Activated CD4-positive, alpha-beta T cell treated with anti-CD3 and anti-CD28 coated beads for 48 hours (primary cell): ENCODE measurements at regions not wholly inside any gene's neighbourhood (a gene's known extent, or its start where the extent isn't known, plus 50 kb on each side); places are given as distances from the start of the nearest gene placed in this dataset.
"Not testable (repeated sequence)": the region's sequence is repeated elsewhere in the genome, so short reads cannot be mapped to it uniquely, and the experiment has no call there.

Experiments
- DNase-seq: peaks from one replicate; pipeline ENCODE4 v3.0.0-alpha.2; 2020

- no peak for DNase-seq
Measured at GRCh38 chr14:71400871-71401321, 493.6 kb downstream of the PCNX1 start.

- not testable (repeated sequence) for DNase-seq
Measured at GRCh38 chr14:71402415-71402814, 495.2 kb downstream of the PCNX1 start.

- peak; percentile 20 for DNase-seq
Measured at GRCh38 chr14:71403656-71404055, 496.4 kb downstream of the PCNX1 start.

GRCh38 chr14:71405676-71406075 is 498.4 kb downstream of the PCNX1 start:
- no peak for DNase-seq

- DNase-seq: no peak
Measured at GRCh38 chr14:71408362-71409030, 501.2 kb downstream of the PCNX1 start.

- DNase-seq: no peak
Measured at GRCh38 chr14:71410578-71411284, 503.5 kb downstream of the PCNX1 start.

GRCh38 chr14:71411285-71411595 is 504.0 kb downstream of the PCNX1 start:
- DNase-seq: no peak

- no peak for DNase-seq
Measured at GRCh38 chr14:71411738-71412137, 504.5 kb downstream of the PCNX1 start.

- no peak for DNase-seq
Measured at GRCh38 chr14:71414631-71415403, 507.6 kb downstream of the PCNX1 start.

GRCh38 chr14:71415404-71415690 is 508.1 kb downstream of the PCNX1 start:
- no peak for DNase-seq

- no peak for DNase-seq
Measured at GRCh38 chr14:71416392-71416791, 509.1 kb downstream of the PCNX1 start.

GRCh38 chr14:71418532-71419245 is 511.4 kb downstream of the PCNX1 start:
- DNase-seq: no peak

GRCh38 chr14:71423481-71423880 is 508.7 kb upstream of the RGS6 start:
- DNase-seq: no peak

- DNase-seq: no peak
Measured at GRCh38 chr14:71424941-71425340, 507.3 kb upstream of the RGS6 start.

GRCh38 chr14:71426001-71426400 is 506.2 kb upstream of the RGS6 start:
- DNase-seq: no peak

- no peak for DNase-seq
Measured at GRCh38 chr14:71429902-71430301, 502.3 kb upstream of the RGS6 start.

GRCh38 chr14:71430321-71430677 is 501.9 kb upstream of the RGS6 start:
- DNase-seq: no peak

- no peak for DNase-seq
Measured at GRCh38 chr14:71430678-71431376, 501.4 kb upstream of the RGS6 start.

- DNase-seq: no peak
Measured at GRCh38 chr14:71432334-71433110, 499.7 kb upstream of the RGS6 start.

- DNase-seq: no peak
Measured at GRCh38 chr14:71433303-71433702, 498.9 kb upstream of the RGS6 start.

GRCh38 chr14:71435641-71436040 is 496.6 kb upstream of the RGS6 start:
- DNase-seq: not testable (repeated sequence)

GRCh38 chr14:71437870-71438269 is 494.4 kb upstream of the RGS6 start:
- DNase-seq: no peak
